ENCODE measurements at regions not wholly inside any gene's neighbourhood (a gene's known extent, or its start where the extent isn't known, plus 50 kb on each side); places are given as distances from the start of the nearest gene placed in this dataset.

GRCh38 chr10:110423650-110424049 lies 74.1 kb upstream of the DUSP5 start:
- no peak for TF ChIP-seq POLR2A (IDR thresholded peaks at IDR 0.05)
- TF ChIP-seq CTCF (IDR thresholded peaks at IDR 0.05): no peak

All from gastroesophageal sphincter (tissue), 3 donors.